Esophagus squamous epithelium (tissue), 4 donors: ENCODE measurements at regions not wholly inside any gene's neighbourhood (a gene's known extent, or its start where the extent isn't known, plus 50 kb on each side); places are given as distances from the start of the nearest gene placed in this dataset.

Experiments
- CTCF ChIP-seq, 6 experiments: fragments of 450-650 bp in 4 of 6; fragments of 200-600 bp in 2 of 6; sonication (generic) in 2 of 6; IDR thresholded peaks; one replicate each; pipeline ENCODE4 v1.5.1; 2016 to 2019; ENCODE audit warnings: antibody characterized with exemption in 6 of 6, mild to moderate bottlenecking in 4 of 6, moderate library complexity in 4 of 6
- POLR2A ChIP-seq, 4 donors: fragments of 450-650 bp; IDR thresholded peaks; one replicate each; pipeline ENCODE4 v1.6.1; 2017; ENCODE audit warnings: antibody characterized with exemption in 4 of 4, mild to moderate bottlenecking in 4 of 4, moderate library complexity in 3 of 4

GRCh38 chr16:66238696-66239095, 127.8 kb upstream of the CDH5 start:
- TF ChIP-seq CTCF (IDR thresholded peaks at IDR 0.05) (no peak), POLR2A (IDR thresholded peaks at IDR 0.05) (no peak)
